Fibroblast of upper back skin (primary cell): ENCODE measurements at regions not wholly inside any gene's neighbourhood (a gene's known extent, or its start where the extent isn't known, plus 50 kb on each side); places are given as distances from the start of the nearest gene placed in this dataset.
A peak's percentile ranks its signal among the peaks of the same experiment; 100 is the strongest.
"Not testable (repeated sequence)": the region's sequence is repeated elsewhere in the genome, so short reads cannot be mapped to it uniquely, and the experiment has no call there.

Source experiments
- DNase-seq: peaks from one replicate; pipeline ENCODE4 v3.0.0-alpha.2; 2013

GRCh38 chrX:74063426-74064155, 211.1 kb upstream of the XIST start:
- no peak for DNase-seq

DNA sequence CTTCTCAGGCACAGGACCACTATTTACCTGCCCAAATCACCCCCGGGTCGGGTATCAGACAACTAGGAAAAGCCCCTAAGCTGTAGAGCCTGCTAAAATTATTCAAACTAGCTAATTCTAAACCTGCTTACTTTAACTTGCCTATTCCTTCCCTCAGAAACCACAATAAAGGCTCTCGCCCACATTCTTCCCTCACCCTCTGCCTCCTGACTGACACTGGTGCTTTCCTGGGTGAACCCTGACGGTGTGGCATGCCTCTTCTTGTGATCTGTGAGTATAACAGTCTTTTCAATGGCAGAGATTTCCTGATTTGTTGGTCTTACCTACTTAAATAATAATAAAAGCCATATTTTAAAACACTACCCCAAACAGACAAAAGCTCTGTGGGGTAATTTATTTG, 209.4 kb upstream of the XIST start:
- no peak for DNase-seq

DNA sequence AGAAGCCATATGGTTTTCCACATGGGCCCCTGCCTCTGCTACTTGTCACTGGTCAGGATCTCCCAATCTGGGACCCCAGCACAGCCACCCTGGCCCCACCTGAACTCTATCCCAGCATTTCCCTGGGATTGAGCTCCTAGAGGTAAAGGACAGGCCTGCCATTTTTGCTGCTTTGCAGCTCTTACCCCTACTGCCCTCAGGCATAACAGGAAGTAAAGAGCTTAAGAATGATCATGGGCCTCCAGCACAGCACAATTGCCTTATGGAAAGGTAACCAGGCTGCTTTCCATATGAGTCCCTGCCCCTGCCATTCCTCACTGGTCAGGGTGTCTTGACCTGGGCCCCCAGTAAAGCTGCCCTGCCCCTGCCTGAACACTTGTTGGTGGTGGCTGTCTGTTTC, 196.6 kb upstream of the XIST start:
- DNase-seq, result no peak

GRCh38 chrX:74034066-74034465, 181.6 kb upstream of the XIST start:
- DNase-seq, result not testable (repeated sequence)

GRCh38 chrX:74031527-74031926, 179.0 kb upstream of the XIST start:
- DNase-seq, result not testable (repeated sequence)

DNA sequence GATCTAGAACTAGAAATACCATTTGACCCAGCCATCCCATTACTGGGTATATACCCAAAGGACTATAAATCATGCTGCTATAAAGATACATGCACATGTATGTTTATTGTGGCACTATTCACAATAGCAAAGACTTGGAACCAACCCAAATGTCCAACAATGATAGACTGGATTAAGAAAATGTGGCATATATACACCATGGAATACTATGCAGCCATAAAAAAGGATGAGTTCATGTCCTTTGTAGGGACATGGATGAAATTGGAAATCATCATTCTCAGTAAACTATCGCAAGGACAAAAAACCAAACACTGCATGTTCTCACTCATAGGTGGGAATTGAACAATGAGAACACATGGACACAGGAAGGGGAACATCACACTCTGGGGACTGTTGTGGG, 178.3 kb upstream of the XIST start:
- DNase-seq, result not testable (repeated sequence)

- DNase-seq, result not testable (repeated sequence)
Observed at GRCh38 chrX:74025145-74025544, 172.6 kb upstream of the XIST start.

GRCh38 chrX:74023203-74023602, 170.7 kb upstream of the XIST start:
- DNase-seq, result no peak

DNA sequence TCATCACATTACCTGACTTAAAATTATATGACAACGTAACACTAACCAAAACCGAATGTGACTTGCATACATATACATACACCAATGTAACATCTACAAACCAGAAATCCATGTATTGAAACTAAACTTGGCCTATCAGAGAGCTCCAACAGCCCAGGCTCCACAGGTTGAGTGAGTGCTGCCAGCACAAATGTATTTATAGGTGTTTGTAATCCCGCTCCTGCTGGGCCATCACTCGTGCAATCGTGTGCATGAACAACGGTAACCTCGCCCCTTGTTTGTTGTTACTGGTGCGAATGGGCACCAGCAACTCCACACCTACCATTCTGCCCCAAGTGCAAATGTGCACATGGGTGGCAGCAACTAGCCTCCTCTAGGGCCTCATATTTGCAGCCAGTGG, 165.7 kb upstream of the XIST start:
- no peak for DNase-seq

- peak; percentile 58 for DNase-seq
Observed at GRCh38 chrX:74015379-74016019, 163.0 kb upstream of the XIST start.

DNA sequence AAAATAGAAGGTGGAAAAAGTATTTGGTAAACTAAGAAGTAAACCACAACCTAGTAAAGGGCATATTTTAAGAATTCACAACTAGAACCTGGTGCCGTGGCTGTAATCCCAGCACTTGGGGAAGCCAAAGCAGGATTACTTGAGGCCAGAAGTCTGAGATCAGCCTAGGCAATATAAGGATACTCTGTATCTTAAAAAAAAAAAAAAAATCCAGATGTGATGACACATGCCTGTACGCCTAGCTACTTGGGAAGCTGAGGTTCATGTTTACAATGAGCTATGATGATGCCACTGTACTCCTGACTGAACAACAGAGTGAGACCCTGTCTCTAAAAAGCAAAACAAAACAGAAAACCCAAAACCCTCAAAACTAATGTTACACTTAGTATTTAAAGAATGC, 156.5 kb upstream of the XIST start:
- DNase-seq, result peak; percentile 2

GRCh38 chrX:73992019-73992418, 139.5 kb upstream of the XIST start:
- DNase-seq, result no peak

GRCh38 chrX:73987166-73987565, 134.7 kb upstream of the XIST start:
- no peak for DNase-seq

DNA sequence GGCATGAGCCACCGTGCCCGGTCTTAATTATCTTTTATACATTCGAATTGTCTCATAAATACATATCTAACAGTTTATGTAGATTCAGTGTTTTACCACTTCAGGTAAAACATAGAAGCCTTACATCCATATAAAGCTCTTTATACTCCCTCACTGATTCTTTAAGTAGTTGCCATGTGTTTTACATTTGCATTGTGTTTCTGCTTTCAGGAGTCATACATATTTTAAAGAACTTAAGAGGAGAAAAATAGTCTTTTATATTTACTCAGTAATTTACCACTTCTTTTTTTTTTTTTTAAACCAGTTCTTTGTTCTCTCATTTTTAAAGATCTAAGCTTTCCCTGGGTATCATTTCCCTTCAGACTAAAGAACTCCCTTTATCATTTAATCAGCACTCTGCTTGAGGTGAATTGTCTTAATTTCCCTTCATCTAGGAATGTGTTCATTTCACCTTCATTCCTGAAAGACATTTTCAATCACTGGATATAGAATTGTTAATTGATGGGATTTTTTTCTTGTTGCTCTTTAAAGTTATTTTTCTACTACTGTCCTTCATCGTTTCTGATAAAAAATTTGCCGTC, 127.1 kb upstream of the XIST start:
- no peak for DNase-seq

GRCh38 chrX:73977542-73978169, 125.1 kb upstream of the XIST start:
- DNase-seq, result no peak

DNA sequence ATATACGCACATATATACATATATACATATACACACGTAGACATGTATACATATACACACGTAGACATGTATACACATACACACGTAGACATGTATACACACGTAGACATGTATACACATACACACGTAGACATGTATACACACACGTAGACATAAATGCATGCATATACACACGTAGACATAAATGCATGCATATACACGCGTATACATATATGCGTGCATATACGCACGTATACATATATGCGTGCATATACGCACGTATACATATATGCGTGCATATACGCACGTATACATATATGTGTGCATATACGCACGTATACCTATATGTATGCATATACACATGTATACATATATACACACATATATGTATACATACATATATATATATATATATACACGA, 114.9 kb upstream of the XIST start:
- not testable (repeated sequence) for DNase-seq

GRCh38 chrX:73965833-73966232, 113.3 kb upstream of the XIST start:
- DNase-seq, result no peak

GRCh38 chrX:73964579-73964978, 112.1 kb upstream of the XIST start:
- DNase-seq, result no peak

GRCh38 chrX:73963682-73964081, 111.2 kb upstream of the XIST start:
- DNase-seq, result no peak

GRCh38 chrX:73962948-73963347, 110.4 kb upstream of the XIST start:
- no peak for DNase-seq

DNA sequence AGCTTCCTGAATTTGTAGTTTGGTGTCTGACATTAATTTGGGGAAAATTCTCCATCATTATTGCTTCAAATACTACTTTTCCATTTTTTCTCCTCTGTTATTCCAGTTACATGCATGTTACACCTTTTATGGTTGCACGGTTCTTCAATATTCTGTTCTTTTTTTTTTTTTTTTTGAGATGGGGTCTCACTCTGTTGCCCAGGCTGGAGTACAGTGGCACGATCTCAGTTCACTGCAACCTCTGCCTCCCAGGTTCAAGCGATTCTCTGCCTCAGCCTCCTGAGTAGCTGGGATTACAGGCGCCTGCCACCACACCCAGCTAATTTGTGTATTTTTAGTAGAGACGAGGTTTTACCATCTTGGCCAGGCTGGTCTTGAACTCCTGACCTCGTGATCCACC, 109.4 kb upstream of the XIST start:
- DNase-seq, result not testable (repeated sequence)

DNA sequence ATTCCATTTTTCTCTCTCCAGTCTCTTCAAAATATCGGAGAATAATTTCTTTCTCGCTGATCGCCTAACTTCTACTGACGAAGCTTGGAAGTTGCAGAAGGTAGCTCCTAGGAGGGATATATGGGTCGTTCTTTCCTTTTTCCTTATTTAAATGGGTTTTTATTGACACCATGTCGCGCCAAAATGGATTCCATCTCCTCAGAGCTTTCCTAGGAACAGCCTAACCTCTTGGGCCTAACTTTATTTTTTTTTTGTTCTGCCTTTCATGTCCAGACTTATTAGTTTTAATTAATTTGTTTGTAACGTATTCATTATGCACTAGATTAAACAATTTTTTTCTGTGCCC, 92.0 kb upstream of the XIST start:
- DNase-seq, result no peak

DNA sequence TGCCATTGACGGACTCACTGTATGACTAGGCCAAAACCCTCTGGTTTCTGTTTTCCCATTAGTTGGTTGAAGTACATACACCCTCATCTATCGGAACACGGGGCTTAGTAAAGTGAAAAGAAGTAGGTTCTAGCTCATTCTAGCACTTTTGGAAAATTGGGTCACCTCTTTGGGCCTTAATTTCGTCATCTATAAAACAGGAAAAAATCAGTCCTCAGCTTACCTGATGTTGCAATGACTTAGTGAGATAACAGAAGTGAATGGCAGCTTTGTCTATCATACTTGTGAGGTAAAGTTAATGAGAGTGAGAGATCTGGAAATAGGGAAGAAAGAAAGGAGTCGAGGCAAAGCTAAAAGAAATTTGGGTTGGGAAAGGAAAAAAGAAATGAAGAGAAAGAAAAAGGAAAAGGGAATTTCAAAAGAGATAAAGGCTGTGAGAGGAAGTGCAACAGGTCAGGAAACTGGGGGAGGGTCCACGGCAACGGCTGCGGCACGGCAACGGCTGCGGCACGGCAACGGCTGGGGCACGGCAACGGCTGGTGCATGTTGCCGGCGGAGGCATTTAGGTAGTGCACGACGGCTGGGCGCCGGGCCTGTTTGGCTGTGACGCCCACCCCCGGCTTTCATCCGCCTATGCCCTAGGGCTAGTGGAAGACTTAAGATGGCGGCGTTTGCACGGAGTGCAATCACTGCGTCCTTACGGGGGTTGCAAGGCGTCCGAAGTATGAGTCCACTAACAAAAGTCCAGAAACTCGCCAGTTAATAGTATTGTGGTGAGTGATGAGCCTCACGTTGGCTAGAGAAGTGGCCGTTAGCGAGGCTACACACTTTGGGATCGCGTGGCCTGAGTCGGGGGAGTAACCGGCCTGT, 91.4 kb upstream of the XIST start:
- DNase-seq, result peak; percentile 81
